Caki2 (cell line): ENCODE measurements at regions not wholly inside any gene's neighbourhood (a gene's known extent, or its start where the extent isn't known, plus 50 kb on each side); places are given as distances from the start of the nearest gene placed in this dataset.
"Not testable (repeated sequence)": the region's sequence is repeated elsewhere in the genome, so short reads cannot be mapped to it uniquely, and the experiment has no call there.

Experiments used
- DNase-seq: peaks from one replicate; pipeline ENCODE4 v3.0.0-alpha.2; 2015; ENCODE audit warnings: low read depth
- in situ Hi-C: cut with HindIII; loops from 2 replicates; pipeline ENCODE4 v1.10.0; 2016; ENCODE audit warnings: low sequenced_read_pairs, low pct_unique_long_range_greater_than_20kb, mixed read lengths

DNA sequence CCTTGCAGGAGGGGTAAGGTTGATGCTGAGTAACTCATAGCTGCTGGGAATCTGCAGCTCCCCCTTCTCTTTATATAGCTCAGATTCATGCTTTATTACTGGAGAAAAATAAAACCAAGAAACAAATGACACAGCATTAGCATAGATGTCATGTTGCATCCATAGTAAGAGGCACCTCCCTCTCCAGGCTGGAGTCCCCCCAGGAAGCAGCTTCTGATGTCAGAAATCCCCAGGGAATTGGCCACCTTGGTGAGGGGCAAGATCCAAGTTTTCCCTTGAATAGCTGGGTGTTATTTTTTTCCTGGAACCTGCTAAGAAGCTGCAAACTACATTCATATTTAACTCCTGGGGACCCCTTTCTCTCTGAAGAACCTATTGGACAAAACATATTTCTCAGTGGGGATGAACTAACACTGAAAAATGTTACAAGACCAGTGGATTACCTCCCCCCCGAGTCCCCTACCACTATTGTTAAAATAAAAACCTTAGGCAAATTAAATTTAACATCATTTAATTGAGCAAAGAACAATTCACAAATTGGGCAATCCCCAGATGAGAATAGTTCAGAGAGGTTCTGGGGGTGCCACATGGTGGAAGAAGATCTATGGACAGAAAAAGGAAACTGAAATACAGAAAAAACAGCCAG, 163.7 kb upstream of the NAMPT start:
- no peak for DNase-seq
- in situ Hi-C loops = no loop called here

- in situ Hi-C loops = no loop called here
- DNase-seq = no peak
These were observed 162.6 kb upstream of the NAMPT start for GRCh38 chr7:106447318-106447847.

DNA sequence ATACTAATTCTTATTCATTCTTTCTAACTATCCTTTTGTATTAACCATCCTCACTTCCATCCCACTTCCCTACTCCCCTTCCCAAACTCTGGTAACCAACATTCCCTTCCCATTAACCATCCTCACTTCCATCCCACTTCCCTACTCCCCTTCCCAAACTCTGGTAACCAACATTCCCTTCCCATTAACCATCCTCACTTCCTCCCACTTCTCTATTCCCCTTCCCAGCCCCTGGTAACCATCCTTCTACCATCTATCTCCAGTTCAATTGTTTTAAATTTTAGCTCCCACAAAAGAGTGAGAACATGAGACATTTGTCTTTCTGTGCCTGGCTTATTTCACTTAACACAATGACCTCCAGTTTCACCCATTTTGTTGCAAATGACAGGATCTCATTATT, 160.6 kb upstream of the NAMPT start:
- in situ Hi-C loops, DNase-seq: not testable (repeated sequence)

DNA sequence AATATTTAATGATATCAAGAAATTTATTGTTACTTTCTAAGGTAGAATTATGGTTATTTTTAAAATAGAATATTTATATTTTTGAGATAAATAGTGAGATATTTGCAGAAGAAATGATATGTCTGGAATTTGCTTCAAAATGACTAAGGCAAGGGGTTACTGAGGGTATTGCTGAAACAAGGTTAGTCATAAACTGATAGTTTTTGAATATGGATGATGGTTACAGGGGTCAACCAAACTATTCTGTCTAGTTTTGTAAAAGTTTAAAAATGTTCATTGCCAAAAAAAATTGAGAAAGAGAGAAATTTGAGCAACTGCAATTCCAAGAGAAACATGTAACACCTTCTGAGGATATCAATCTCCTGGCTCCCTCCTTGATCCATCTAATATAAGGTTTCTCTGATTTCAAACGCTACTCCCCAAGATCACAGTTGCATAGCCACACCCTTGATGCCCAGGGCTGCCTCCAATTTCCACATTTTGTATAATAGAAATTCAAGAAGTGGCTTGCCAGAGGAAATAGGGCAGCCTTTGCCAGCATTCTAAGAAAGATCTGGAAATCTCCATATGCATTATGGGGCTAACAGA, 159.4 kb upstream of the NAMPT start:
- DNase-seq = no peak
- in situ Hi-C loops = no loop called here

DNA sequence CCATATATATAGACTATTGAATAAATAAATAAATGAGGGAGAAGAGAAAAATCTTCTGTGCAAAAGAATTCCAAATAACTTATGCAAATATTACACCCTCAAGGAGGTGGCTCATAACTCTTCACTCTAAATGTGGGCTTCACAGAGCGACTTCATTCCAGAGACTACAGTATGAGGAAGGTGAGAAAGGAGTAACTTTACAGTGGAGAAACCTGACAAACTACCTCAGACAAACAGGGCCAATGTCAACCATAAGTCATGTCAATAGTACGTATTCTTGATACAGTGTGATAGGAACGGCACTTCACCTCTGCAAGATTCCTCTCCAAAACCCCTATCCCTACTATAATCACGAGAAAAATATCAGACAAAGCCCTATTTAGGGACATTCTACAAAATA, 158.4 kb upstream of the NAMPT start:
- in situ Hi-C loops = no loop called here

GRCh38 chr7:106442476-106442875, 157.7 kb upstream of the NAMPT start:
- no peak for DNase-seq
- in situ Hi-C loops = no loop called here

More for the DNA sequence above, 158.4 kb upstream of the NAMPT start:
- DNase-seq = no peak

DNA sequence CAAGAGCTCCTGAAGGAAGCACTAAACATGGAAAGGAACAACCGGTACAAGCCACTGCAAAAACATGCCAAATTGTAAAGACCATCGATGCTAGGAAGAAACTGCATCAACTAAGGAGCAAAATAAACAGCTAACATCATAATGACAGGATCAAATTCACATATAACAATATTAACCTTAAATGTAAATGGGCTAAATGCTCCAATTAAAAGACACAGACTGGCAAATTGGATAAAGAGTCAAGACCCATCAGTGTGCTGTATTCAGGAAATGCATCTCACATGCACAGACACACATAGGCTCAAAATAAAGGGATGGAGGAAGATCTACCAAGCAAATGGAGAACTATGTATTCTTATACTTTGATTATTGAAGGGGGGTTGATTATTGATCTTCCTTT, 156.6 kb upstream of the NAMPT start:
- in situ Hi-C loops, DNase-seq: not testable (repeated sequence)

- in situ Hi-C loops = not testable (repeated sequence)
These were observed 152.2 kb upstream of the NAMPT start for GRCh38 chr7:106436933-106437332.

DNA sequence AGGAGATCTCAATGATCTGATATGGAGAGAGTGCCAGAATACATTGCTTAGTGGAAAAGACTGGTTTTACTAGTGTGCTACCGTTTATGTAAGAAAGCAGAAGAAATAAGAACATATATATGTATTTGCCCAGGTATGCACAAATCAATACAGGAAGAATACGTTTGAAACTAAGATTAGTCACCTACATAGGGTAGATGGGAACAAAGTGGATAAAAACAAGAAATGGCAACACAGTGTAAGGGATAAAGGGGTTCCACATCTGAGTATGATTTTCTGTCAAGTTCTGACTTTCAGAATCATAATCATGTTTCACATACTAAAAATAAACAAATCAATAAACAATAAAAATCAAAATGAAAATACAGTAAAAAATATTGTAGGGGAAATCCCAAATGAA, 148.6 kb upstream of the NAMPT start:
- DNase-seq = no peak
- in situ Hi-C loops = no loop called here

More at GRCh38 chr7:106436933-106437332, 152.2 kb upstream of the NAMPT start:
- DNase-seq = not testable (repeated sequence)

GRCh38 chr7:106430535-106431455, 146.0 kb upstream of the NAMPT start:
- DNase-seq = no peak
- in situ Hi-C loops = no loop called here

DNA sequence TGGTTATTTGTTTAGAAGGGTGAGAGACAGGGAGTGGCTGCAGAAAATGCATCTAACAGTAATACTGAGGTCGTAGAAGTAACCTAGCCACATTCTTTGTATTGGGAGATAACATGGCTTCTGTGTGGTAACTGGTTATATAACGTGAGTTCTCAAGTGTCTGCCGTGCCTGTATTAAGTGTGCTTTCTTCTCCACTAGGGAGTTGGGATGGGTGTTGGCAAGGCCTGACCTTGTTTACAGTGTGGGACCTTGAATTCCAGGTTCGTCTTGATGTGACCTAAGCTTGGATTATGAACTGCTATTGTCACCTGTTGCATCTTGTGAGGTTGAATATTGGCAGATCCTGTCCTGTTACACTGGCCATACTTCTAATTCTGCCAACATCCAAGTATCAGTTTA, 145.3 kb upstream of the NAMPT start:
- in situ Hi-C loops = no loop called here
- DNase-seq = no peak

DNA sequence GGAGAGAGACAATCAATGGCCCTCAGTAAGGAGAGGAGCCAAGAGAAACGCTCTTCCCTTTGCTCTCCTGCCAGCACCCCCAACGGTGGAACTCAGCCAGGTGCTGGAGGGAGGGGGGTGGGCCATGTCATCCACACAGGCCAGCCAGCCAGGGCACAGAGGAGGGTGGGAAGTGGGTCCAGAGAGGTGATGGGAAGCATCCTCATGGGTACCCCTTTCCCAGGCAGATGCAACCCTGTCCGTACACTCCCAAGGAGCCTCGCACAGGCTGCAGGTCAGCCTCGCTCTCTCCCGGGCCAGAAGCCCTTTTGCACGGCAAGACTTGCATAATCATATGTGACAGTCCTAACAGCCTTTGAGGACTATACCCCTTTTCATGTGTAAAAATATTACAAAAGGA, 142.0 kb upstream of the NAMPT start:
- DNase-seq = no peak
- in situ Hi-C loops = no loop called here

GRCh38 chr7:106425017-106425719, 140.4 kb upstream of the NAMPT start:
- peak; percentile 83 for DNase-seq
- in situ Hi-C loops = no loop called here

DNA sequence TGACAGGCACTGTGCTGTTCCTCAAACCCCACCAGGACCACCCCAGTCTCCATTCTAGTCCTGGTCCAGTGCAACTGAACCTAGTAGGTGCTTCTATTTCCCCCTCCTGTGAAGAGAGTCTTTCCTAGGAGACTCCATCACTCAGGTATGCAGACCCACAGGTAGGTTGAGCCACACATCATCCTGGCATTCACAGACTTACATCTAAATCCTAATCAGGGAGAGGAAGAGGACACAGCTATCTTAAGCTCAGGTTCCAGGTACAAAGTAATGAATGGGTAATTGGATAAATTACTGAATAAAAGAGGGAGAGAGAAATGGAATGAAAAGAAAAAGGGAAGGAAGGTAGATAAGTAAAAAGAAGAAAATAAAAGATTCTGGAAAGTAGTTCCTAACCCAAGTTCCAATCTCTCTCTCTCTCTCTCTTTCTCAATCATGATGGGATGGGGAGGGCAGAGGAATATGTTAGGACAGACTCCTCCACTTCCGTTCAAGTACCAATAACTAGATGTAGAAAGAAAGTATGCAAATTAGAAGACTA, 139.8 kb upstream of the NAMPT start:
- in situ Hi-C loops = no loop called here
- no peak for DNase-seq

GRCh38 chr7:106423821-106424475, 139.2 kb upstream of the NAMPT start:
- in situ Hi-C loops = no loop called here

GRCh38 chr7:106423111-106423510, 138.3 kb upstream of the NAMPT start:
- DNase-seq = no peak
- in situ Hi-C loops = no loop called here

More at GRCh38 chr7:106423821-106424475, 139.2 kb upstream of the NAMPT start:
- DNase-seq = no peak

DNA sequence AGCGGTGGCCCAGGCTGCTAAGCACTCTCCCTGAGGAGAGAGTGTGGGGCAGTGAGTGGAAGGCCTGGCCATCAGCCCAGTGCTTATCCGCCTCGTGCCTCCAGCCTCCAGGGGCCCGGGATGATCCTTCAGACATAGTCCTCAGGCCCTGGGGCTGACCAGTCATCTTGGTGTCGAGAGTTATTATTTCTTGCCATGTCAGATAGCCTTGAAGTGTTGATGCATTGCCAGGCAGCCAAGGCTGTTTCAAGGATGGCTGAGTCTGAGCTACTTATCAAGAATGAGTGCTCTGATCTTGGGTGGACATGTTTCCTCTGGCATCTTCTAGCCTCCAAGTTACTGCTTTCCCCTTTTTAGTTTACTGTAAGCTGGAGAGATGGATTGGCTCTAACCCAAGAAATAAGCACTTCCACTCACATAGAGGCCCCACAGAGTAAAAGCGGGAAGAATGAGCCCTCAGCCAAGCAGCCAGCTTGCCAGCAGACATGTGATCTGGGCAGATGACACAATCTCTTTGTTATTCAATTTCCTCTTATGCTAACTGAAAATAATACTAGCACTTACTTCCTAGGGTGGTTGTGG, 136.5 kb upstream of the NAMPT start:
- DNase-seq = peak; percentile 47
- in situ Hi-C loops = no loop called here
